Keratinocyte (primary cell): ENCODE measurements at regions not wholly inside any gene's neighbourhood (a gene's known extent, or its start where the extent isn't known, plus 50 kb on each side); places are given as distances from the start of the nearest gene placed in this dataset.

ENCODE experiments used
- DNase-seq: peaks from one replicate; pipeline ENCODE4 v3.0.0-alpha.2; 2011; ENCODE audit warnings: low read depth, missing footprints, low spot score
- FAIRE-seq: peaks from 2 replicates; lab custom pipeline; 2011; peaks lifted over from hg19 to GRCh38; lab: Jason Lieb, UNC
- H2AFZ ChIP-seq: 2 replicates; pipeline ENCODE4 v1.6.0; 2012; ENCODE audit warnings: low read length, control low read depth, inconsistent platforms; ENCODE audit not compliant: control insufficient read depth
- H3K27ac ChIP-seq: 2 replicates; pipeline ENCODE4 v1.5.1; 2011; ENCODE audit warnings: low read length; ENCODE audit not compliant: control insufficient read depth, insufficient read depth
- H3K27me3 ChIP-seq: 3 replicates; pipeline ENCODE4 v1.6.0; 2011; ENCODE audit warnings: low read length; ENCODE audit not compliant: control insufficient read depth, insufficient read depth; ENCODE audit errors: extremely low read depth
- H3K36me3 ChIP-seq, 2 experiments: 2 replicates in 1 of 2; 3 replicates in 1 of 2; pipeline ENCODE4 v1.5.1; 2011; ENCODE audit warnings: low read length in 2 of 2, mild to moderate bottlenecking in 1 of 2; ENCODE audit not compliant: control insufficient read depth in 2 of 2, insufficient read depth in 2 of 2; ENCODE audit errors: extremely low read depth in 1 of 2
- H3K4me1 ChIP-seq: 3 replicates; pipeline ENCODE4 v1.5.1; 2011; ENCODE audit warnings: low read length; ENCODE audit not compliant: control insufficient read depth, insufficient read depth; ENCODE audit errors: extremely low read depth
- H3K4me2 ChIP-seq: 3 replicates; pipeline ENCODE4 v1.6.0; 2011; ENCODE audit warnings: low read depth, low read length; ENCODE audit not compliant: control insufficient read depth, insufficient read depth; ENCODE audit errors: extremely low read depth
- H3K4me3 ChIP-seq, 3 experiments: fragments of 200-600 bp in 1 of 3; sonication (generic) in 1 of 3; 2 replicates in 2 of 3; 3 replicates in 1 of 3; pipeline ENCODE4 v1.5.1; 2011 to 2016; ENCODE audit warnings: low read length in 3 of 3, mild to moderate bottlenecking in 3 of 3, control low read depth in 2 of 3, inconsistent platforms in 1 of 3, low read depth in 1 of 3, mixed read lengths in 1 of 3, mixed run types in 1 of 3, moderate library complexity in 1 of 3; ENCODE audit not compliant: control insufficient read depth in 2 of 3, insufficient read depth in 2 of 3; ENCODE audit errors: extremely low read depth in 1 of 3
- H3K79me2 ChIP-seq: 2 replicates; pipeline ENCODE4 v1.6.0; 2012; ENCODE audit warnings: low read length; ENCODE audit not compliant: control insufficient read depth, insufficient read depth
- H3K9ac ChIP-seq: 3 replicates; pipeline ENCODE4 v1.6.0; 2011; ENCODE audit warnings: low read length; ENCODE audit not compliant: control insufficient read depth, insufficient read depth; ENCODE audit errors: extremely low read depth
- H3K9me1 ChIP-seq: 3 replicates; pipeline ENCODE4 v1.6.0; 2011; ENCODE audit warnings: low read length; ENCODE audit not compliant: control insufficient read depth, insufficient read depth; ENCODE audit errors: extremely low read depth
- H3K9me3 ChIP-seq: 2 replicates; pipeline ENCODE4 v1.5.1; 2012; ENCODE audit warnings: low read depth, low read length; ENCODE audit not compliant: control insufficient read depth
- H4K20me1 ChIP-seq: 3 replicates; pipeline ENCODE4 v1.6.0; 2011; ENCODE audit warnings: low read length; ENCODE audit not compliant: control insufficient read depth, insufficient read depth; ENCODE audit errors: extremely low read depth
- CTCF ChIP-seq, 3 experiments: IDR thresholded peaks in 1 of 3; conservative IDR thresholded peaks in 1 of 3; optimal IDR thresholded peaks in 1 of 3; 2 replicates in 2 of 3; 3 replicates in 1 of 3; pipeline versions ENCODE3 to v1.5.1; 2011; ENCODE audit warnings: low read length in 3 of 3, mild to moderate bottlenecking in 3 of 3, moderate library complexity in 2 of 3, control low read depth in 1 of 3, inconsistent platforms in 1 of 3; ENCODE audit not compliant: insufficient read depth in 2 of 3; ENCODE audit errors: extremely low read depth in 1 of 3
- EZH2 ChIP-seq: IDR thresholded peaks from one replicate; pipeline ENCODE4 v1.6.1; 2012; ENCODE audit warnings: inconsistent platforms, mild to moderate bottlenecking, low read length, moderate library complexity
- dilution Hi-C: fragments of 300-500 bp; cut with MboI; formaldehyde crosslinking; loops from one replicate; pipeline ENCODE4 v1.7.0; 2020; ENCODE audit warnings: low sequenced_read_pairs; ENCODE audit not compliant: extremely low pct_ligation_motif_present

GRCh38 chr12:74985293-74985985 is 224.2 kb downstream of the KCNC2 start:
- H3K4me1 ChIP-seq, result no peaks in the 10 kb centered on the region
- dilution Hi-C loops, result no loop called here
- no peaks in the 10 kb centered on the region for H3K36me3 ChIP-seq
- no peaks in the 10 kb centered on the region for H3K79me2 ChIP-seq
- H4K20me1 ChIP-seq, result no peaks in the 10 kb centered on the region
- FAIRE-seq (no peak), DNase-seq (no peak)
- no peak overlapping the region for H3K4me3 ChIP-seq
- no peaks in the 10 kb centered on the region for H3K27me3 ChIP-seq
- H3K4me2 ChIP-seq, result no peak overlapping the region
- H3K9ac ChIP-seq, result no peak overlapping the region
- H3K9me1 ChIP-seq, result no peaks in the 10 kb centered on the region
- H3K9me3 ChIP-seq, result no peaks in the 10 kb centered on the region
- TF ChIP-seq CTCF (optimal IDR thresholded peaks at IDR 0.05 in 1 of 3, IDR thresholded peaks at IDR 0.05 in 1 of 3, conservative IDR thresholded peaks at IDR 0.05 in 1 of 3; ENCODE audit: extremely low read depth in 1 of 3, insufficient read depth in 2 of 3, low read length in 3 of 3) (no peak), EZH2 (no peak)
- H2AFZ ChIP-seq, result no peak overlapping the region
- no peak overlapping the region for H3K27ac ChIP-seq

GRCh38 chr12:74985986-74986319 is 223.7 kb downstream of the KCNC2 start:
- Histone ChIP-seq H3K27ac (no peak overlapping the region), H2AFZ (no peak overlapping the region), H3K9me3 (no peaks in the 10 kb centered on the region), H3K4me1 (no peaks in the 10 kb centered on the region), H3K9ac (no peak overlapping the region), H3K79me2 (no peaks in the 10 kb centered on the region), H3K27me3 (no peaks in the 10 kb centered on the region), H3K9me1 (no peaks in the 10 kb centered on the region), H4K20me1 (no peaks in the 10 kb centered on the region), H3K4me3 (no peak overlapping the region), H3K4me2 (no peak overlapping the region), H3K36me3 (no peaks in the 10 kb centered on the region)
- dilution Hi-C loops, result no loop called here
- FAIRE-seq, result no peak
- no peak for TF ChIP-seq EZH2
- TF ChIP-seq CTCF (optimal IDR thresholded peaks at IDR 0.05 in 1 of 3, IDR thresholded peaks at IDR 0.05 in 1 of 3, conservative IDR thresholded peaks at IDR 0.05 in 1 of 3; ENCODE audit: extremely low read depth in 1 of 3, insufficient read depth in 2 of 3, low read length in 3 of 3), result no peak
- no peak for DNase-seq
